ENCODE measurements at regions not wholly inside any gene's neighbourhood (a gene's known extent, or its start where the extent isn't known, plus 50 kb on each side); places are given as distances from the start of the nearest gene placed in this dataset.
"Not testable (repeated sequence)": the region's sequence is repeated elsewhere in the genome, so short reads cannot be mapped to it uniquely, and the experiment has no call there.

- no peak for DNase-seq
These were observed 957.9 kb upstream of the SLIT2 start for GRCh38 chr4:19293781-19294180.

GRCh38 chr4:19293080-19293479 is 958.6 kb upstream of the SLIT2 start:
- no peak for DNase-seq

DNA sequence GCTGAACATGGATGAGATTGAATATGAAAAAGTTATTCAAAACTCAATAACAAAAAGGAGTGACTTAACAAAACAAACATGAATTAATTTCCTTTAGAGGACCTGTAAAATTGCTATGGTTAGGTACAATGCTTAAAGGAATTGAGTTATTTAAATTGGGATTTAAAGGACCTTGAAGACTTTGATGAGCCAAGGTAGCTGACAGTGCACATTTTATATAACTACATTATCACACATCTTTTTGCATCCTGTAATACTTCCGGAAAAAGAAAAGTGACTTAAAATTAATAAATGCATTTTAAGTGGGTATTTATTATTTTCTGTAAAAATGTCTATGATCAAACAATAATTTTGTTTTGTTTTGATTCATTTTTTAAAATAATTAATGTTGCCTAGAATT is 964.8 kb upstream of the SLIT2 start:
- DNase-seq = no peak

DNA sequence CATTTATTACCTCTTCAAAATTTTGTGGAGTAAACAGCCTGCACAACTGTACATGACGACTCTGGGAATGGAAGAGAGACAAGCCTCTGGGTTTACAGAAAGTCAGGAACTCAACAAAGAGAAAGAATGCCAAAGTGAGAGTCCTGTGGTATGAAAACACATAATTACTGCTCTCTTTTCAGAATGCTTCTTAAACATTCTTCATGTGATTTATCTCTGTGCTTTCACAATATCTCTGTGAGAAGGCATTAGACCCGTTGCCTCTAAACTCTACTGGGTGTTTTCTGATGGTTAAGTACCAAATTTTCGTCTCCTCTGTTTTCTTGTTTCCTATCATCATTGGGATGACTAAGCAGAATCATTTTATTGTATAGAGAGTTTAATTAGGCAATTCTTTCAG is 966.6 kb upstream of the SLIT2 start:
- no peak for DNase-seq

DNA sequence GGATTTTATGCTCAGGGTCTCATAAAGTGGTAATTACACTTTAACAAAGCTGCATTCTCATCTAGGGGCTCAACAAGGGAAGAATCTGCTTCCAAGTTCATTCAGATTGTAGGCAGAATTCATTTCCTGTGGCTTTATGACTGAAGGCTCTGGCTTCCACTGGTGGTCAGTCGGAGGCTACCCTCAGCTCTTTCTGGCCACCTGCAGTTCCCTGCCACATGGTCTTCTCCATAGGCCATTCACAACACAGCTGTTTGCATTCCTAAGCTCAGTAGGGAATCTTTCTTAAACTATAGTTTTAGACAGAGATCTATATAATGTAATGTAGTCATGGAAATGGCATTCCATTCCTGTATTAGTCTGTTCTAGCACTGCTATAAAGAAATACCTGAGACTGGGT is 973.0 kb upstream of the SLIT2 start:
- DNase-seq = no peak

GRCh38 chr4:19266566-19266965 is 985.1 kb upstream of the SLIT2 start:
- DNase-seq = no peak

DNA sequence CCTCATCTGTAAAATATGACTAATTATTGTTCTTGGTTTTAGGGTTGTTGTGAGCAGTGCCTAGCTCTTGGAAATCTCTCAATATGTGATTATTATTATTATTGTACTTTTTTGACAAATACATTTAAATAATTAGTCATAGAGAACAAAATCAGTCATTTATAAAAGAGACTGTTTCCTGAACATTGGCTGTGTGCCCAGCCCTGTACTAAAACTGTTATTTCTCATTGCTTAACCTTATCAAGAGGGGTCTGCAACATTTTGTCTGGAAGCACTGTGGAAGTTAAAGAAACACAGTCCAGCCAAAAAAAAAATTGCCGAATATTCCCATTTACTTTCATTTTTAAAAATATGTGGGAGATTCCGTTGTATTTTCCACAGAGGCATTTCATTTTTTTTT is 989.2 kb upstream of the SLIT2 start:
- no peak for DNase-seq

- no peak for DNase-seq
These were observed 991.4 kb upstream of the SLIT2 start for GRCh38 chr4:19260346-19260745.

GRCh38 chr4:19259920-19260319 is 991.8 kb upstream of the SLIT2 start:
- no peak for DNase-seq

DNA sequence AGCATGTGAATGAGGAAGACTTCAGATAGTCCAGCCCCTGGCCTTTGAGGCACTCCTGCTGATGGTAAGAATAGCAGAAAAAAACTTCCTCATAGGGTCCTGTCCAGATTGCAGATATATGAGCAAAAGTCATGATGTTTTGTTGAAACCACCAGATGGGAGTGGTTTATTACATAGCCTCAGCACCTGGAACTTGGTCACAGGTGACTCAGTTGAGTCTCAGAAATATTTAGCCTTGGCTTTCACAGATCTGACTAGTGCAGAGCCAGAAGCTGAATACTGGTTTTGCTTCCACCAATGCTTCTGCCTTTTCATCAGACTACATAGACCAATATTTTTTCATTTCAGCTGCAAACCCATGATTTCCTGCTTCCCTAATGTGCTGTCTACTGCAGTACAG is 994.9 kb upstream of the SLIT2 start:
- DNase-seq = no peak

DNA sequence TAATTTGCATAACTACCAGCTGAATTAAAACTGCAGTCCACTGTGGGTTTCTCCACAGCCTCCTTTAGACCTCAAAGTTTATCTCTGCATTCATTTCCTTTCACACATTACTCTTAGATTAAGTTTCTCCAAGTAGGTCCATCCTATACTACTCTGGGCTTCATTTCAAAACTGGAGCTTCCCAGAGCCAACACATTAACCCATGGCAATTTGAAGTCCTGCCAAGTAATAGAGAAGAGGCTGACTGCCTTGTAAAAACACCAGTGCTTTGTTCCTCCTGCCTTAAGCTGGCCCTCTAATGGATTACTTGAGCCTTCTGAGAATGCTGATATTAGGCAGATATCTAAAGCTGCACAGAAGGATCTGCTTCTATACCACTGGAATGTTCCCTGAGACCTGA is 997.2 kb upstream of the SLIT2 start:
- DNase-seq = no peak

DNA sequence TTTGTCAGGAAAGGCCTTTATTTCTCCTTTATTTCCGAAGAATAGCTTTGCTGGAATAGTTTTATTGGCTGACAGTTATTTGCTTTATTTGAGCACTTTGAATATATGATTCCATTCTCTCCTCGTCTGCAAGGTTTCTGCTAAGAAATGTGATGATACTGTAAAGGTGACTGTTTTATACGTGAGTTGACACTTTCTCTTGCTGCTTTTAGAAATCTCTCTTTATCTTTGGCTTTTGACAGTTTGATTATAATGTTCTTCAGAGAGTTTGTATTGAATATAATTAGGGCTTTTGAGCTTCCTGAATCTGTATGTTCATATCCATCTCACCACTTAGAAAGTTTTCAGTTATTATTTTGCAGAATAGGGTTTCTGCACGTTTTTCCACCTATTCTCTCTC is 1003.7 kb upstream of the SLIT2 start:
- DNase-seq = no peak

GRCh38 chr4:19241895-19242294 is 1009.8 kb upstream of the SLIT2 start:
- no peak for DNase-seq

- DNase-seq = no peak
These were observed 1012.1 kb upstream of the SLIT2 start for GRCh38 chr4:19239565-19239964.

- DNase-seq = no peak
These were observed 1015.2 kb upstream of the SLIT2 start for GRCh38 chr4:19236473-19236872.

GRCh38 chr4:19230906-19231545 is 1020.7 kb upstream of the SLIT2 start:
- no peak for DNase-seq

DNA sequence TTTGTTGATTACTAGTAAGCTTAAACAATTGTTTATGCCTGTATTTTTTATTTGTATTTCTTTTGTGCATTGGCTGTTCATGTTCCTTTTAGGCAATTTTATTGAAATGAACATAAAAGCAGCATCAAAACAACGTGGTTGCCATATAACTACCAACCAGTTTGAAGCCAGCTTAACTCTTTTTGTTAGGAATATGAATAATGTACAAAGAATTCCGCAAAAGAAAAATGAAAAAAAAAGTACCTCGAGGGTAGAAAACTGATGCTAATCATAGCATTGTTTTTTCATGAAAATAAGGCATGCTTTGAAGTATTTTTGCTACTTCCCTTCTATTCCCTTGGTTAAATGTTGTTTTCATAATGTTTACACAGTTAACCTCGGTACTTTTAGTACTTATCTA is 1024.0 kb upstream of the SLIT2 start:
- no peak for DNase-seq

GRCh38 chr4:19224820-19225219 is 1026.9 kb upstream of the SLIT2 start:
- no peak for DNase-seq

DNA sequence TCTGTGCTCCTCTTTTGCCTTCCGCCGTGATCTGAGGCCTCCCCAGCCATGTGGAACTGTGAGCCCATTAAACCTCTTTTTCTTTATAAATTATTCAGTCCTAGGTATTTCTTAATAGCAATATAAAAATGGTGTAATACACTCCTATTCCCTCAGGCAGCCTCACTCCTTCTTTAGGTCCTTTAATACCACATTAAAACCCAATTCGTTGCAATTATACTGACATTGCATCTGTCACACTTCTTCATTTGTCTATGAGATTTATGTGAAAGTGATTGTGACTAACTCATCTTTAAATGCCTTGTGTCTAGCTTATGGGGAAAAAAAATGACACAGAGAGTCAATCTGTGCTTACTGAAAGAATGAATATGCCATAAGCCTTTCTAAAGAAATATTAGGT is 1035.2 kb upstream of the SLIT2 start:
- no peak for DNase-seq

GRCh38 chr4:19214591-19215186 is 1037.0 kb upstream of the SLIT2 start:
- DNase-seq = no peak

DNA sequence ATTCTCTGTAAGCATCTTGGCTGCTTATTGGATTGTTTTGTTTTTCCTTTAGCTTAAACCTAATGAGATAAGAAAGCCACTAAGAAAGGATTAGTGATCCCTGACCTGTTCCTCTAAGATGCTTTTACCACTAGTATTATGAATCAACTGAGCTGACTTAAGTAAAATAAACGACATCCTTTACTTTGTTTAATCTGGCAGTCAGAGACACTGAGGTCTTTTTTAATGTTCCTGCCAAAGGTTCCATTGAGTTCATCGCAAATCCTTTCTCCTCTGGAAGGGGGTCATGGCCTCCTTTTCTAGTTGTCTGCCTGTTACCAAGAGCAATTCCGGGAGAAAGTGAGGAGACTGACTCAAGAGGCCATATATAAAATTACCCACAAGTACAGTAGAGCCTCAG is 1038.3 kb upstream of the SLIT2 start:
- DNase-seq = no peak

- no peak for DNase-seq
These were observed 1045.9 kb upstream of the SLIT2 start for GRCh38 chr4:19205853-19206252.

DNA sequence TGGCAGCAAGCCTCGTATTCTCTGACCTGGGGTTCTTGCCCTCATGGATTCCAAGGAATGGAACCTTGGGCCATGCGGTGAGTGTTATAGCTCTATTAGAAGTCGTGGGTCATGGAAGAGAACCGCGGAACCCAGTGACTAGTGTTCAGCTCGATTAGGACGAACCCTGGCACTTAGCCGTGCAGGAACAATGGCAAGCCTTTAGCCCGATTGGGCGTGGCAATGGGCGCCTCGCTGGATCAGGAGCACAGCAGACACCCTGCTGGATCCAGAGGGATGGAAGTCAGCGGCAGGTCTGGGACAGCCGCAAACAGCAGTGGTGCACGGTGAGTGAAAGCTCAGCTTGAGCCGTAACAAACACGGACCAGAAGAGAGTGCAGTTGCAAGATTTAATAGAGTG is 1053.9 kb upstream of the SLIT2 start:
- DNase-seq = not testable (repeated sequence)

- no peak for DNase-seq
These were observed 1056.0 kb upstream of the SLIT2 start for GRCh38 chr4:19195696-19196095.

DNA sequence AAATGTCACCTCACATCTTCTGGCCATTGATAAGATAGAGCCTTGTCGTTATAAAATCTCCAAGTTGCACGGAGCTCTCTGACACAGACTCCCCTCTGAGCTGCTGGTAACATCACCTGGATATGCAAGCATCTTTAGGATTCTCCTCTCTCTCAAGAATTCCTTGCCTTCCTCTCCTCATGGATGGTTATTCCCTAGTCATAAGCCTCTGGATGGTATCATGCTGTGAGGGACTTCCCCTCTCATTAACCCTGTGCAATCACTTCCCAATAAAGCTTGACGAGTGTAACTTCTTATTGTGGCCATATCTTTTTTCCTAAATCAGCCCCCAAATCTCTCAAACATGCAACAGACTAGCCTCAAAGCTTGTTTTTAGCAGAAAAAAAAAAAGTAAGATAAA is 1057.0 kb upstream of the SLIT2 start:
- no peak for DNase-seq
